Neural progenitor cell (in vitro differentiated cells): ENCODE measurements at regions not wholly inside any gene's neighbourhood (a gene's known extent, or its start where the extent isn't known, plus 50 kb on each side); places are given as distances from the start of the nearest gene placed in this dataset.

Experiments used
- EZH2 ChIP-seq: fragments of 200-600 bp; sonication (generic); IDR thresholded peaks from 2 replicates; pipeline ENCODE4 v1.6.1; 2017; ENCODE audit warnings: antibody characterized with exemption, mild to moderate bottlenecking, moderate library complexity
- EZH2phosphoT487 ChIP-seq: fragments of 200-600 bp; sonication (generic); IDR thresholded peaks from 2 replicates; pipeline ENCODE4 v1.6.1; 2017; ENCODE audit warnings: antibody characterized with exemption
- TF ChIP-seq, protein P1 (sequence below): fragments of 200-600 bp; sonication (generic); IDR thresholded peaks from 2 replicates; pipeline ENCODE4 v1.5.1; 2017; ENCODE audit warnings: antibody characterized with exemption, mild to moderate bottlenecking

- TF ChIP-seq, protein P1, sequence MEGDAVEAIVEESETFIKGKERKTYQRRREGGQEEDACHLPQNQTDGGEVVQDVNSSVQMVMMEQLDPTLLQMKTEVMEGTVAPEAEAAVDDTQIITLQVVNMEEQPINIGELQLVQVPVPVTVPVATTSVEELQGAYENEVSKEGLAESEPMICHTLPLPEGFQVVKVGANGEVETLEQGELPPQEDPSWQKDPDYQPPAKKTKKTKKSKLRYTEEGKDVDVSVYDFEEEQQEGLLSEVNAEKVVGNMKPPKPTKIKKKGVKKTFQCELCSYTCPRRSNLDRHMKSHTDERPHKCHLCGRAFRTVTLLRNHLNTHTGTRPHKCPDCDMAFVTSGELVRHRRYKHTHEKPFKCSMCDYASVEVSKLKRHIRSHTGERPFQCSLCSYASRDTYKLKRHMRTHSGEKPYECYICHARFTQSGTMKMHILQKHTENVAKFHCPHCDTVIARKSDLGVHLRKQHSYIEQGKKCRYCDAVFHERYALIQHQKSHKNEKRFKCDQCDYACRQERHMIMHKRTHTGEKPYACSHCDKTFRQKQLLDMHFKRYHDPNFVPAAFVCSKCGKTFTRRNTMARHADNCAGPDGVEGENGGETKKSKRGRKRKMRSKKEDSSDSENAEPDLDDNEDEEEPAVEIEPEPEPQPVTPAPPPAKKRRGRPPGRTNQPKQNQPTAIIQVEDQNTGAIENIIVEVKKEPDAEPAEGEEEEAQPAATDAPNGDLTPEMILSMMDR: no peak
- TF ChIP-seq EZH2 (no peak), EZH2phosphoT487 (no peak)
These were observed 66.7 kb upstream of the AJAP1 start for GRCh38 chr1:4587721-4588120.
